Omental fat pad (tissue), 3 donors: ENCODE measurements at regions not wholly inside any gene's neighbourhood (a gene's known extent, or its start where the extent isn't known, plus 50 kb on each side); places are given as distances from the start of the nearest gene placed in this dataset.

ENCODE experiments used
- ATAC-seq: fragments of 150-250 bp; one replicate; pipeline ENCODE4 v1.9.1; 2016; ENCODE audit warnings: mild to moderate bottlenecking, moderate library complexity; ENCODE audit not compliant: low FRiP score
- DNase-seq: peaks from one replicate; pipeline ENCODE4 v3.0.0-alpha.2; 2019; ENCODE audit warnings: low spot score
- CTCF ChIP-seq, 3 donors: fragments of 450-650 bp; IDR thresholded peaks; one replicate each; pipeline ENCODE4 v1.5.1; 2016 to 2017; ENCODE audit warnings: antibody characterized with exemption in 3 of 3, mild to moderate bottlenecking in 3 of 3, moderate library complexity in 2 of 3

GRCh38 chr4:62292911-62293310 lies 1092.8 kb downstream of the ADGRL3 start:
- TF ChIP-seq CTCF (IDR thresholded peaks at IDR 0.05) = no peak
- DNase-seq = no peak

GRCh38 chr4:62288808-62289541 lies 1088.8 kb downstream of the ADGRL3 start:
- ATAC-seq (peak; percentile 32), DNase-seq (no peak)
- TF ChIP-seq CTCF (IDR thresholded peaks at IDR 0.05) = no peak

More at GRCh38 chr4:62292911-62293310, 1092.8 kb downstream of the ADGRL3 start:
- no peak for ATAC-seq

DNA sequence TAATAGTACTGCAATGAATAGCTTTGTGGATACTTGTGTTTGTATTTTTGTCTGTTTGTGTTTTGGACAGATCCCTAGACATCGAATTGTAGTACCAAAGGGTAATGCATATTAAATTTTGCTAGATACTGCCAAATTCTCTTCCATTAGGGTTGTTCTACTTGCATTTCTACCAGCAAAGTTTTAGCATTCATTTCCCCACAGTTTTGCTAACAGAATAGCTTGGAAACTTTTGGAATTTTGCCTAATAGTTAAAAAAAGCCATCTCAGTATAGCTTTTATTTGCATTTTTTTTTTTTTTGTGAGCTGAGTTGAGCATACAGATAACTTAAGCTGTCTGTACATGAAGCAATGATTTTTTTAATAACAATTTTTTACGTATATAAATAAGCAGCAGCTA lies 1084.9 kb downstream of the ADGRL3 start:
- TF ChIP-seq CTCF (IDR thresholded peaks at IDR 0.05) = no peak
- no peak for ATAC-seq
- no peak for DNase-seq

DNA sequence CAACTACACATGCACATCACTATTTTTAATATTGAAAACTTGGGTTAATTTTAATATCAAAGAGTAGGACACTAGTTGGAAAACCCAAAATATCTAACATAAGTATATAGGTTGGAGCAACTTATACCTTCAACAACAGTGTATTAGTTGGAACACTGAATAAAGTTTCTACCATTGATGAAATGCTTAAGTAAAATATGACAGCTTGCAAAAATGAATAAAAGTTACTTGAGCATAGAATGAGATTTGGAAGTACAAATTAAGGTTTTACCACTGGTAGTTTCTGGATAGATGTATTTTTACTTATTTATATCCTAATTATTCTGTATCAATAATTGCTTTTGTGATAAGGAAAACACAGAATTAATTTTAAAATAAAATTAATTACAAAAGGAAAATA lies 1079.6 kb downstream of the ADGRL3 start:
- DNase-seq = no peak
- no peak for TF ChIP-seq CTCF (IDR thresholded peaks at IDR 0.05)
- ATAC-seq = no peak

DNA sequence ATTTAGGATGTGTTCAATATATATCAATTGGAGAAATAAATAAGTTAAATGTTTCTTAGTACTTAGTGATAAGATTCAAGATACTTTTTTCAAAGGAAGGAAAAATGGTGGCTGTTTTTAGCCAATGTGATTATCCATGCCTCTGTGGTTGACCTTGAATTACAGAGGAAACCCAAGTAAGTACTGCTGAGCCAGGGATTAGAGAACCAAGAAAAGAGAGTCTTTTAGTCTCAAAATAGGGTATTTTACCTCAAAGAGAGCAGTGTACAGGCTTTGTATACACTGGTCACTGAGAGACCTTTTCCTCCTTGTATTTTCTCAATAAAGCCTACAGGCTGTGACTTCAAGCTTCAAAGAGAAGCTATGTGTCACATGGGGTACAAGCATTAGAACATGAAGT lies 1075.3 kb downstream of the ADGRL3 start:
- ATAC-seq = no peak
- DNase-seq = no peak
- TF ChIP-seq CTCF (IDR thresholded peaks at IDR 0.05) = no peak

GRCh38 chr4:62274782-62275181 lies 1074.7 kb downstream of the ADGRL3 start:
- ATAC-seq (no peak), DNase-seq (no peak)
- TF ChIP-seq CTCF (IDR thresholded peaks at IDR 0.05) = no peak

GRCh38 chr4:62271107-62271506 lies 1071.0 kb downstream of the ADGRL3 start:
- DNase-seq (no peak), ATAC-seq (no peak)
- TF ChIP-seq CTCF (IDR thresholded peaks at IDR 0.05) = no peak
